ENCODE measurements at regions not wholly inside any gene's neighbourhood (a gene's known extent, or its start where the extent isn't known, plus 50 kb on each side); places are given as distances from the start of the nearest gene placed in this dataset.

- Histone ChIP-seq H3K27ac (no peak overlapping the region), H3K4me1 (no peaks in the 10 kb centered on the region), H3K9me3 (no peaks in the 10 kb centered on the region), H3K27me3 (no peaks in the 10 kb centered on the region), H3K4me3 (no peak overlapping the region), H3K36me3 (ENCODE audit: low read depth, missing control alignments) (no peaks in the 10 kb centered on the region)
- no peak for DNase-seq
- intact Hi-C loops (cut with DNase I; ENCODE audit: low total_unique reads), result no loop called here
- no peak for TF ChIP-seq POLR2A (IDR thresholded peaks at IDR 0.05)
- no peak for TF ChIP-seq CTCF (IDR thresholded peaks at IDR 0.05)
Measured at GRCh38 chr9:75461183-75461582, 372.9 kb downstream of the OSTF1 start.

- Histone ChIP-seq H3K4me1 (no peaks in the 10 kb centered on the region), H3K36me3 (ENCODE audit: low read depth, missing control alignments) (no peaks in the 10 kb centered on the region), H3K27ac (no peak overlapping the region), H3K27me3 (no peaks in the 10 kb centered on the region), H3K4me3 (no peak overlapping the region), H3K9me3 (no peaks in the 10 kb centered on the region)
- WGBS, 2 donors, result 72 to 75% methylated on average over 1 of the region's 1 CpG
- intact Hi-C loops (cut with DNase I; ENCODE audit: low total_unique reads), result no loop called here
- no peak for DNase-seq
- TF ChIP-seq POLR2A (IDR thresholded peaks at IDR 0.05) (no peak), CTCF (IDR thresholded peaks at IDR 0.05) (no peak)
Measured at GRCh38 chr9:75462866-75463265, 374.6 kb downstream of the OSTF1 start.

GRCh38 chr9:75463871-75464270 lies 375.6 kb downstream of the OSTF1 start:
- intact Hi-C loops (cut with DNase I; ENCODE audit: low total_unique reads), result no loop called here
- H3K9me3 ChIP-seq, result no peaks in the 10 kb centered on the region
- no peaks in the 10 kb centered on the region for H3K27me3 ChIP-seq
- H3K36me3 ChIP-seq (ENCODE audit: low read depth, missing control alignments), result no peaks in the 10 kb centered on the region
- no peak overlapping the region for H3K27ac ChIP-seq
- no peak for DNase-seq
- no peak for TF ChIP-seq CTCF (IDR thresholded peaks at IDR 0.05)
- TF ChIP-seq POLR2A (IDR thresholded peaks at IDR 0.05), result no peak
- H3K4me1 ChIP-seq, result no peaks in the 10 kb centered on the region
- no peak overlapping the region for H3K4me3 ChIP-seq

GRCh38 chr9:75464726-75465125 lies 376.4 kb downstream of the OSTF1 start:
- no peak for TF ChIP-seq POLR2A (IDR thresholded peaks at IDR 0.05)
- no peak for TF ChIP-seq CTCF (IDR thresholded peaks at IDR 0.05)
- no peaks in the 10 kb centered on the region for H3K27me3 ChIP-seq
- intact Hi-C loops (cut with DNase I; ENCODE audit: low total_unique reads), result no loop called here
- DNase-seq, result no peak
- WGBS, 2 donors, result 84 to 86% methylated on average over 4 of the region's 4 CpGs
- H3K4me3 ChIP-seq, result no peak overlapping the region
- no peaks in the 10 kb centered on the region for H3K9me3 ChIP-seq
- no peaks in the 10 kb centered on the region for H3K36me3 ChIP-seq (ENCODE audit: low read depth, missing control alignments)
- H3K4me1 ChIP-seq, result no peaks in the 10 kb centered on the region
- H3K27ac ChIP-seq, result no peak overlapping the region

GRCh38 chr9:75467142-75467541 lies 378.8 kb downstream of the OSTF1 start:
- Histone ChIP-seq H3K4me3 (no peak overlapping the region), H3K27ac (no peak overlapping the region), H3K4me1 (no peaks in the 10 kb centered on the region), H3K27me3 (no peaks in the 10 kb centered on the region), H3K36me3 (ENCODE audit: low read depth, missing control alignments) (no peaks in the 10 kb centered on the region), H3K9me3 (no peaks in the 10 kb centered on the region)
- DNase-seq, result no peak
- 68 to 72% methylated on average over 2 of the region's 2 CpGs for whole genome bisulfite sequencing, 2 donors
- no peak for TF ChIP-seq POLR2A (IDR thresholded peaks at IDR 0.05)
- TF ChIP-seq CTCF (IDR thresholded peaks at IDR 0.05), result no peak
- intact Hi-C loops (cut with DNase I; ENCODE audit: low total_unique reads), result no loop called here

Measured in testis (tissue), 2 donors.